GM12891 (cell line): ENCODE measurements at regions not wholly inside any gene's neighbourhood (a gene's known extent, or its start where the extent isn't known, plus 50 kb on each side); places are given as distances from the start of the nearest gene placed in this dataset.

Experiments used
- POLR2A ChIP-seq: IDR thresholded peaks from 2 replicates; pipeline ENCODE4 v1.6.1; 2011; ENCODE audit warnings: low read depth, low read length, control low read depth
- POLR2AphosphoS5 ChIP-seq: IDR thresholded peaks from 2 replicates; pipeline ENCODE4 v1.6.1; 2011; ENCODE audit warnings: low read depth, low read length, control low read depth
- POU2F2 ChIP-seq: IDR thresholded peaks from 2 replicates; pipeline ENCODE4 v1.6.1; 2011; ENCODE audit warnings: low read depth, mild to moderate bottlenecking, control low read depth, low read length, moderate library complexity
- TAF1 ChIP-seq: IDR thresholded peaks from 2 replicates; pipeline ENCODE4 v1.6.1; 2011; ENCODE audit warnings: low read depth, low read length, control low read depth

DNA sequence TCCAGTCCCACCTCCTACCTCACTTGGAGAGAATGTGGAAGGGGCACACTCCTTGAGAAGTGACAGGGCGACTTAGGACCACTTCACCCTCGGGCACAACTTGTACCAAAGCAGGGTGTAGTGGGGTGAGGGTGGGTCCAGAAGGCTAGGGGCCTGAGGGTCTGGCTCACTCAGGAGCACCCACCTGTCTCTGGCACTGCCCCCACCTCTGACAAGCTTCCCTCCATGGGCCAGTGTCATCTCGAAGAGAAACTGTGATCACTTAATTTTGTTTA lies 76.9 kb upstream of the OLFM1 start:
- TF ChIP-seq POLR2A, result no peak
- TF ChIP-seq TAF1, result no peak
- TF ChIP-seq POLR2AphosphoS5, result no peak
- TF ChIP-seq POU2F2, result no peak
